ENCODE measurements at regions not wholly inside any gene's neighbourhood (a gene's known extent, or its start where the extent isn't known, plus 50 kb on each side); places are given as distances from the start of the nearest gene placed in this dataset.

GRCh38 chr3:117005274-117005673 is 295.7 kb downstream of the TUSC7 start:
- H3K4me3 ChIP-seq: no peak overlapping the region
- no peaks in the 10 kb centered on the region for H3K36me3 ChIP-seq (ENCODE audit: low read depth)
- H3K9me3 ChIP-seq: no peaks in the 10 kb centered on the region
- intact Hi-C loops (cut with DNase I, micrococcal nuclease): no loop called here
- DNase-seq (no peak), ATAC-seq (no peak)
- no peak for TF ChIP-seq CTCF (IDR thresholded peaks at IDR 0.05)
- H3K4me1 ChIP-seq (ENCODE audit: low read depth): no peaks in the 10 kb centered on the region

- DNase-seq: no peak
- no peak for ATAC-seq
- TF ChIP-seq CTCF (IDR thresholded peaks at IDR 0.05): no peak
- Histone ChIP-seq H3K36me3 (ENCODE audit: low read depth) (no peaks in the 10 kb centered on the region), H3K9me3 (no peaks in the 10 kb centered on the region), H3K4me1 (ENCODE audit: low read depth) (no peaks in the 10 kb centered on the region), H3K4me3 (no peak overlapping the region)
- intact Hi-C loops (cut with DNase I, micrococcal nuclease): no loop called here
These were observed 296.4 kb downstream of the TUSC7 start for GRCh38 chr3:117005911-117006522.

- no peaks in the 10 kb centered on the region for H3K36me3 ChIP-seq (ENCODE audit: low read depth)
- DNase-seq (no peak), ATAC-seq (no peak)
- no peaks in the 10 kb centered on the region for H3K4me1 ChIP-seq (ENCODE audit: low read depth)
- H3K9me3 ChIP-seq: no peaks in the 10 kb centered on the region
- no peak for TF ChIP-seq CTCF (IDR thresholded peaks at IDR 0.05)
- intact Hi-C loops (cut with DNase I, micrococcal nuclease): loop anchor here in 1 of 2 donors (10.0 kb wide), 1 partner anchor 514 kb away; no protein-coding TSS in a partner anchor
- no peak overlapping the region for H3K4me3 ChIP-seq
These were observed 300.7 kb downstream of the TUSC7 start for GRCh38 chr3:117010318-117010717.

- Histone ChIP-seq H3K4me1 (ENCODE audit: low read depth) (no peaks in the 10 kb centered on the region), H3K9me3 (no peaks in the 10 kb centered on the region), H3K36me3 (ENCODE audit: low read depth) (no peaks in the 10 kb centered on the region), H3K4me3 (no peak overlapping the region)
- no peak for TF ChIP-seq CTCF (IDR thresholded peaks at IDR 0.05)
- ATAC-seq (no peak), DNase-seq (no peak)
- intact Hi-C loops (cut with DNase I, micrococcal nuclease): loop anchor here in 1 of 2 donors (10.0 kb wide), 1 partner anchor 513 kb away; no protein-coding TSS in a partner anchor
These were observed 302.2 kb downstream of the TUSC7 start for GRCh38 chr3:117011687-117012250.

GRCh38 chr3:117016378-117016777 is 306.8 kb downstream of the TUSC7 start:
- Histone ChIP-seq H3K4me1 (ENCODE audit: low read depth) (no peaks in the 10 kb centered on the region), H3K9me3 (no peaks in the 10 kb centered on the region), H3K4me3 (no peak overlapping the region), H3K36me3 (ENCODE audit: low read depth) (no peaks in the 10 kb centered on the region)
- ATAC-seq (no peak), DNase-seq (no peak)
- intact Hi-C loops (cut with DNase I, micrococcal nuclease): loop anchor here in 1 of 2 donors (10.0 kb wide), 1 partner anchor 508 kb away; no protein-coding TSS in a partner anchor
- TF ChIP-seq CTCF (IDR thresholded peaks at IDR 0.05): no peak
